Activated CD4-positive, alpha-beta T cell treated with anti-CD3 and anti-CD28 coated beads, Interleukin-2, amount 10 ng/mL, durations not matched to agents 7 days and 5 days (primary cell): ENCODE measurements at regions not wholly inside any gene's neighbourhood (a gene's known extent, or its start where the extent isn't known, plus 50 kb on each side); places are given as distances from the start of the nearest gene placed in this dataset.

Experiments
- CTCF ChIA-PET: fragments of 350-600 bp; sonication (Branson Sonifier 250); formaldehyde crosslinking; loops from one replicate; lab custom pipeline; 2021; ENCODE audit warnings: antibody characterized with exemption; lab: Charles Lee
- POLR2A ChIA-PET: fragments of 350-600 bp; sonication (Branson Sonifier 250); formaldehyde crosslinking; loops from one replicate; lab custom pipeline; 2021; ENCODE audit warnings: antibody characterized with exemption; lab: Charles Lee
- DNase-seq: peaks from one replicate; pipeline ENCODE4 v3.0.0-alpha.2; 2020
- H3K27ac Mint-ChIP-seq: one replicate; pipeline ENCODE4 v1.8.0; 2021; ENCODE audit warnings: mild to moderate bottlenecking, moderate library complexity, mixed read lengths
- H3K27me3 Mint-ChIP-seq: one replicate; pipeline ENCODE4 v1.8.0; 2021; ENCODE audit warnings: mixed read lengths
- H3K36me3 Mint-ChIP-seq: one replicate; pipeline ENCODE4 v1.8.0; 2021; ENCODE audit warnings: low read depth, mixed read lengths
- H3K4me1 Mint-ChIP-seq: one replicate; pipeline ENCODE4 v1.8.0; 2021; ENCODE audit warnings: mixed read lengths
- H3K4me3 Mint-ChIP-seq: one replicate; pipeline ENCODE4 v1.8.0; 2021; ENCODE audit warnings: mild to moderate bottlenecking, moderate library complexity, mixed read lengths
- H3K9me3 Mint-ChIP-seq: one replicate; pipeline ENCODE4 v1.8.0; 2021; ENCODE audit warnings: mixed read lengths

DNA sequence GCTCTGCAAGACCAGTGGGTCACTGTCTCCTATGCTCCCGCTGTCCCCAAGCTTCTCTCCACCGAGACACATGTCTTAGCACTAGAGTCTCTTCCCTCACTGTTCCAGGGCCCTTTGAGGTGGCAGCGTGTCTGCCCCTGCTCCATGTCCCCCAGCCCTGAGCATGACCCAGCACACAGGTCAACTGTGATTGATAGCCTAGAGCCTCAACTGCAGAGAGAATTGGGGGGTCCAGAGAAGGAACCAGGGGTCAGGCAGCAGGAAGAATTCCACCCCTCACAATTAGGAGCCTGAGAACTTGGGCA lies 54.6 kb upstream of the ODC1 start:
- H3K4me3 Mint-ChIP-seq: no peak overlapping the region
- CTCF ChIA-PET: no interaction called here
- POLR2A ChIA-PET: no interaction called here
- H3K9me3 Mint-ChIP-seq: no peaks in the 10 kb centered on the region
- DNase-seq: no peak
- peaks cover 4% of the 10 kb centered on the region for H3K27me3 Mint-ChIP-seq
- peaks cover 3% of the 10 kb centered on the region for H3K4me1 Mint-ChIP-seq
- H3K27ac Mint-ChIP-seq: no peak overlapping the region
- H3K36me3 Mint-ChIP-seq: no peaks in the 10 kb centered on the region

DNA sequence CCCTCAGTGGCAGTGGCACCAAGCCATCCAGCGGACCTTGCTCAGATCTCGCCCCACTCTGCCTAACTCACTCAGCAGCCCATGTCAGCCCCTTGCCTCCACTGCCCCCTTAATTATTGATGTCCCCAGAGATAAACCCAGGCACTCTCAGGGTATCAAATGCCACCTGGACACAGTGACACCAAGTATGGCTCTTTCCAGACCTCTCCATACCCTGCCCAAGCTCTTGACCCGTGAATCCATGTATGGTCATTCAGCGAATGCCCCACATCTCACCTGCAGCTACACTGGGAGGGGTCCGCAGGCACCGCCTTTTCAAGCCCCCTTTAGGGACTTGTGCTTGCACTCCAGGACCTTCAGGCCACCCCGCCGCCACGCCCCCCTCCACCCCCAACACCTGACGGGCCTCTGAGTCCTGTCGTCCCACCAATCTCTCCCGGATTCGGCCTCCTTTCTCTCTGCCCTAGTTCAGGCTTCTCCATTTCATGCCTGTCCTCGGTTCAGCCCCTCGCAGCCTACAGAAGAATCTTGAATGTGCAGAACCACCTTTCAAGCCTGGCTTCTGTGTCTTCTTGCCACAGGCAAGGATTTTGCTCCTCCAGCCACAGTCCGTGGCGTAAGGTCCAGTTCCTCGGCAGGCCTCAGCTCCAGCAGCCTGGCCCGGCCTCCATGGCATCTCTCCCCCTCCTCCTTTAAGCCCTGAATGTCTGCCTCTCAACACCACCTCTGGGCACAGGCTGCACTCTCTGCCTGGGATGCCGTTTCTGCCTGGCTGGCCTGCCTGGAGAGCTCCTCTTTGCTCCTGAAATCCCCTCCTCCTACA lies 54.1 kb upstream of the ODC1 start:
- Mint-ChIP-seq H3K4me3 (no peak overlapping the region), H3K36me3 (no peaks in the 10 kb centered on the region), H3K9me3 (no peaks in the 10 kb centered on the region), H3K27me3 (peaks cover 5% of the 10 kb centered on the region), H3K4me1 (peaks cover 3% of the 10 kb centered on the region), H3K27ac (peak overlapping the region; percentile 25)
- DNase-seq: no peak
- ChIA-PET CTCF (interaction anchor here (0.7 kb wide), 1 partner anchor 408 kb away, joined by 3 read pairs; no protein-coding TSS in a partner anchor), POLR2A (no interaction called here)

DNA sequence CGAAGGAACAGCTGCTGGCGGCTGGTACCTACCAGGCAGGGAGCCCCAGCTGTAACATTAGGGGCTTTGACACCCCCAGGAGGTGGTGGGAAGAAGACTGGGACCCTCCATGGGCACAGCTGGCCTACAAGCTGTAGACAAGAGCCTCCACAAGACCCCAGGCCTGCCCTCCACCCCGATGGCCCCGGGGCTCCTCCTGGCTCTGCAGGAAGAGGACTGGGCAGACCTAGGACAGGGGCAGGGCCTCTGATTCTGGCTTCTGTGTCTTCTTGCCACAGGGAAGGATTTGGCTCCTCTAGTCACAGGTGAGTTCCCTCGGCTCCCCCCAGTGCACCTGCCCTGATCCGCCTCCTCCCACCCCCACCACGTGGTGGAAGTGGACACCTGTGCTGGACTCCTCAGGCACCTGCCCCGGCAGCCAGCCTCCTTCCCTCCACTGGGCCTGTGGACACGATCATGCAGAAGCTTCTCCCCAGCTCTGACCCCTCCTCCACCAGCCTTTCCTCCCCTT lies 53.4 kb upstream of the ODC1 start:
- POLR2A ChIA-PET: no interaction called here
- Mint-ChIP-seq H3K4me1 (peaks cover 3% of the 10 kb centered on the region), H3K27ac (peak overlapping the region; percentile 25), H3K27me3 (peaks cover 11% of the 10 kb centered on the region), H3K9me3 (no peaks in the 10 kb centered on the region), H3K36me3 (no peaks in the 10 kb centered on the region), H3K4me3 (no peak overlapping the region)
- DNase-seq: no peak
- CTCF ChIA-PET: interaction anchor here (0.7 kb wide), 1 partner anchor 407 kb away, joined by 3 read pairs; no protein-coding TSS in a partner anchor

DNA sequence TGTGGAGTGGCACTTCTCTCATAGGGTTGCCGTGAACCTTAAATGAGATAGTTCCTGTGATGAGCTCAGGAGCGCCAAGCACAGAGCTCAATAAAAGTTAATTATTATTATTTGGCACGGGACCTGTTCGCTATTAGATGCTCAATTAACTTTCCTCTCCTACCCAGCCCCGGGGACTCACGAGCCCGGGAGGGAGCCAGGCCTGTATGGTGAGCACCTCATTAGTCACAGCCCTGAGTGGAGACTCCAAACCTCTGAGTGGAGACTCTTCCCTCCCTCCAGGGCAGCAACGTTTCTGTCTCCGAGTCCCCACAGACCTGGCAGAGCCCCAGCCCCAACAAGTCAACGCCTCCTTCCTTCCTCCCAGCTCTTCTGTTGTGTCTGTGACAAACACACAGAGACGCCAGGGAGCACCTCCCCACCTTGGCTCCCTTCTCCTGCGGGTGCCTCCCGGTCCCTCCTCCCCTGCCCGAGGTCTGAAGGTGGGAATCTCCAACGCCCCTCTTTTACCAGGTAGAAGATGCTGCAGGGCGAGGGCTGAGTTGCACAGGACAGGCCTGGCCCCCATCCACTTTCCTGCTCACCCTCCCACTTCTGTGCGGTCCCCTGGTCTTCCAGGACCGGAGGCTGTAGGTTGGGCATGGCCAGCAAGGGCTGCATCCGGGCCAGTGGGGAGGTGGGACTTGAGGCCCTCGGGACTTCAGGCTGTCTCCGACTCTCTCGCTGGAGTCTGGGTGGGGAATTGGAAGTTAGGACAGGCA lies 52.7 kb upstream of the ODC1 start:
- Mint-ChIP-seq H3K9me3 (no peaks in the 10 kb centered on the region), H3K36me3 (no peaks in the 10 kb centered on the region), H3K4me1 (peaks cover 4% of the 10 kb centered on the region), H3K27ac (no peak overlapping the region), H3K4me3 (no peak overlapping the region), H3K27me3 (peaks cover 14% of the 10 kb centered on the region)
- ChIA-PET CTCF (no interaction called here), POLR2A (no interaction called here)
- no peak for DNase-seq

DNA sequence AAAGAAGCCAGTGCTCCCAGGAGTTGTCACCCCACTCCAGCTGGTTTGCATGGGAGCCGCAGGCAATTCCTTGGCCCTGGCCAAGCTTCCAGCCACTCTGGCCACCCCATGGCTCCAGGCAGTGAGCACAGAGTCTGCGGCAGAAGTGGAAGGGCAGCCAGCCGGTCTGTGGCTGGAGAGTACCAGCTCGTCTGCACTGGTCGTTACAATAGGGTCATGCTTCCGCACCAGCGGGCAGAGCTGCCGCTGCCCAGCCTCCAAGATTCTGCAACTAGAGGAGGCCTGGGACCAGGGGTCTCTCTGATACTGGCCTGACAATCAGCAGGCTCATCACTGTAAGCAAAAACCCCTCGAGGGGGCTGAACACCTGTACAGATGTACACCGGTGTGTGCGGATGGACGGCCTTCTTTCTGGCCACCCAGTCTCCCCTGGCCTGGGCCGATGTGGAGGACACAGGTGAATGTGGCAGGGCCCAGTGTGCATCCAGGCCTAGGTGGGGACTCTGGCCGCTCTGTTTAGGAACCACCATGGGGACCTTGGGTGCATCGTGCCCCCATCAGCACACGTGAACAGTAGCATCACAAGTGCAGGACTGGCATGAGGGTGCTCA lies 51.9 kb upstream of the ODC1 start:
- peaks cover 12% of the 10 kb centered on the region for H3K4me1 Mint-ChIP-seq
- POLR2A ChIA-PET: no interaction called here
- H3K4me3 Mint-ChIP-seq: no peak overlapping the region
- H3K27me3 Mint-ChIP-seq: peaks cover 22% of the 10 kb centered on the region
- CTCF ChIA-PET: no interaction called here
- no peaks in the 10 kb centered on the region for H3K9me3 Mint-ChIP-seq
- DNase-seq: no peak
- no peaks in the 10 kb centered on the region for H3K36me3 Mint-ChIP-seq
- no peak overlapping the region for H3K27ac Mint-ChIP-seq

DNA sequence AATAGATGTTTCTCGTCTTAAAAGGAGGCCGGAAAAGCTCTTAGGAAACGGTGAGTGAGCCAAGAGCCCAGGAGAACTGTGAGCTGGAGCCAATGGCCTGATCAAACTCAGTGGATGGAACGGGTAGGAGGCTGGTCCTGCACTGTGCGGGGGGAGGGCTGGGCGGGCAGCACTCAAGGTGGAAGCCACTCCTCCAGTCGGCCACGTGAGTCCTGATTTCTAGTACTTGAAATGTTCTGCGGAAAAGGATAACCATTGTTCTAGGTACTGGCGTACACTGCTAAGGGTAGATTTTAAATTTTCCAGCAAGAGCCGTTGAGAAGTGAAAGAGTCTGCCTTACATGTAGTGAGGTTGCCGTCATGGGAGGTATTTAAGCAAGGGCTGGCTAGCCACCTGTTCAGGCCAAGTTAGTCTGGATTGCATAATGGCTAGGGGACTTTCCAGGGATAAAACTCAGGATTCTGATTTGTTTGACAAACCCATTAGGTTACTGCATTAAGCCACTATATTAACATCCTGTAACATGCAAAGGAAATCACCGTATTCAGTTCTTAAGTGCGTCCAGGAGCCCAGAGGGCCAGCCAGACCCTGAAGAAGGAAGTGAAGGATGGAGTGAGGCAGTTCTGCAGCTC lies 51.3 kb upstream of the ODC1 start:
- Mint-ChIP-seq H3K4me3 (no peak overlapping the region), H3K36me3 (no peaks in the 10 kb centered on the region), H3K4me1 (peaks cover 13% of the 10 kb centered on the region), H3K27me3 (peaks cover 23% of the 10 kb centered on the region), H3K27ac (no peak overlapping the region), H3K9me3 (no peaks in the 10 kb centered on the region)
- ChIA-PET CTCF (no interaction called here), POLR2A (no interaction called here)
- no peak for DNase-seq

DNA sequence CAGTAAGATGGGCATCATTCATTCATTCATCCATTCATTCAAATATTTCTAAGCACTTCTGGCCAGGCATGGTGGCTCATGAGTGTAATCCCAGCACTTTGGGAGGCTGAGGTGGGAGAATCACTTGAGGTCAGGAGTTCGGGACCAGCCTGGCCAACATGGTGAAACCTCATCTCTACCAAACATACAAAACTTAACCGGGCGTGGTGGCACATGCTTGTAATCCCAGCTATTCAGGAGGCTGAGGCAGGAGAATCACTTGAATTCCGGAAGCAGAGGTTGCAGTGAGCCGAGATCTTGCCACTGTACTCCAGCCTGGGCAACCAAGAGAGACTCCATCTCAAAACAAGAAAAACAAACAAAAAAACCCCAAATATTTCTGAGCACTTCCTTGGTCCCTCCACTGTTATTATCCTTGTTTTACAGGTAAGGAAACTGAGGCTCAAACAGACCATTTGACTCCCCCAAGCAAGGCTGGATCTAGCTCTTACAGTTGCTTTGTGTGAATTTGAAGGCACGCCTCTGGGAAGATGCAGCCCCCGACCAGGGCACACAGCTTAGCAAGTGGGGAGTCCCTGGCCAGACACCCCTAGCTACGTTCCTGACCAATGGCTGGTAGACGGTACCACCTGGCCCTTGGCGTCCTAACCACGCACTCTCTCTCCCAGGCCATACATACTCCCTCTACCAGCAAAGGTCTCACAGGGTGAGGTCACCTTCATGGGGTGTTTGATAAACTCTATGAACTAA lies 50.6 kb upstream of the ODC1 start:
- no peak overlapping the region for H3K27ac Mint-ChIP-seq
- ChIA-PET CTCF (interaction anchor here (1.1 kb wide), 1 partner anchor 29 kb away, joined by 3 read pairs; no protein-coding TSS in a partner anchor), POLR2A (no interaction called here)
- H3K27me3 Mint-ChIP-seq: peaks cover 23% of the 10 kb centered on the region
- H3K4me1 Mint-ChIP-seq: peaks cover 20% of the 10 kb centered on the region
- no peaks in the 10 kb centered on the region for H3K36me3 Mint-ChIP-seq
- H3K9me3 Mint-ChIP-seq: no peaks in the 10 kb centered on the region
- no peak for DNase-seq
- H3K4me3 Mint-ChIP-seq: no peak overlapping the region
